Neural cell (in vitro differentiated cells): ENCODE measurements at regions not wholly inside any gene's neighbourhood (a gene's known extent, or its start where the extent isn't known, plus 50 kb on each side); places are given as distances from the start of the nearest gene placed in this dataset.

Experiments used
- H2AFZ ChIP-seq: fragments of 200-600, 300-800 bp; sonication (generic), shearing (Covaris generic); 2 replicates; pipeline ENCODE4 v1.6.0; 2014; ENCODE audit warnings: low read depth, mild to moderate bottlenecking, antibody characterized with exemption, low read length, moderate library complexity
- H3F3A ChIP-seq: fragments of 200-600 bp; shearing (Covaris generic); 2 replicates; pipeline ENCODE4 v1.6.1; 2016; ENCODE audit warnings: mild to moderate bottlenecking, moderate library complexity, mixed read lengths, antibody characterized with exemption, low read length; ENCODE audit not compliant: insufficient read depth, poor library complexity, severe bottlenecking
- H3K27ac ChIP-seq: fragments of 200-600, 300-800 bp; sonication (generic), shearing (Covaris generic); 2 replicates; pipeline ENCODE4 v1.5.1; 2014; ENCODE audit warnings: mild to moderate bottlenecking, low read length, moderate library complexity
- H3K27me3 ChIP-seq: fragments of 300-800, 200-600 bp; sonication (generic), shearing (Covaris generic); 2 replicates; pipeline ENCODE4 v1.6.0; 2014; ENCODE audit warnings: mild to moderate bottlenecking, low read depth, low read length, moderate library complexity; ENCODE audit not compliant: insufficient read depth
- H3K36me3 ChIP-seq: fragments of 300-800, 200-600 bp; sonication (generic), shearing (Covaris generic); 2 replicates; pipeline ENCODE4 v1.5.1; 2014; ENCODE audit warnings: mild to moderate bottlenecking, antibody characterized with exemption, low read length, moderate library complexity; ENCODE audit not compliant: insufficient read depth
- H3K4me2 ChIP-seq: fragments of 300-800, 200-600 bp; sonication (generic), shearing (Covaris generic); 2 replicates; pipeline ENCODE4 v1.6.0; 2014; ENCODE audit warnings: mild to moderate bottlenecking, low read length
- H3K4me3 ChIP-seq: fragments of 300-800, 200-600 bp; sonication (generic), shearing (Covaris generic); 2 replicates; pipeline ENCODE4 v1.5.1; 2014; ENCODE audit warnings: mild to moderate bottlenecking, low read length, moderate library complexity
- H3K79me2 ChIP-seq: fragments of 200-600 bp; shearing (Covaris generic); replicated peaks from 2 replicates; pipeline ENCODE4 v1.6.0; 2014; ENCODE audit warnings: mild to moderate bottlenecking, low read length, moderate library complexity; ENCODE audit not compliant: insufficient read depth
- H3K9ac ChIP-seq: fragments of 300-800, 200-600 bp; sonication (generic), shearing (Covaris generic); 2 replicates; pipeline ENCODE4 v1.6.1; 2016; ENCODE audit warnings: mild to moderate bottlenecking, low read length, mixed read lengths
- H3K9me2 ChIP-seq: fragments of 200-600 bp; shearing (Covaris generic); 2 replicates; pipeline ENCODE4 v1.6.1; 2016; ENCODE audit warnings: mild to moderate bottlenecking, low read length, mixed read lengths; ENCODE audit not compliant: insufficient read depth
- H3K9me3 ChIP-seq: fragments of 200-600, 300-800 bp; sonication (generic), shearing (Covaris generic); 2 replicates; pipeline ENCODE4 v1.6.1; 2016; ENCODE audit warnings: mild to moderate bottlenecking, mixed run types, low read length, moderate library complexity, mixed read lengths
- H4K20me1 ChIP-seq: fragments of 200-600 bp; shearing (Covaris generic); 2 replicates; pipeline ENCODE4 v1.6.1; 2016; ENCODE audit warnings: mild to moderate bottlenecking, mixed run types; ENCODE audit not compliant: insufficient read depth
- EP300 ChIP-seq: fragments of 450-650 bp; conservative IDR thresholded peaks from 2 replicates; pipeline ENCODE4 v1.6.1; 2014; ENCODE audit warnings: antibody characterized with exemption, mild to moderate bottlenecking, moderate library complexity; ENCODE audit not compliant: poor library complexity, severe bottlenecking
- EZH2 ChIP-seq: fragments of 200-600, 300-800 bp; shearing (Covaris generic), sonication (generic); IDR thresholded peaks from 2 replicates; pipeline ENCODE4 v1.6.1; 2014; ENCODE audit warnings: antibody characterized with exemption, low read length, borderline replicate concordance, mild to moderate bottlenecking; ENCODE audit not compliant: insufficient read depth, poor library complexity, severe bottlenecking
- MXI1 ChIP-seq: fragments of 450-650 bp; conservative IDR thresholded peaks from 2 replicates; pipeline ENCODE4 v1.6.1; 2014; ENCODE audit warnings: antibody characterized with exemption, mild to moderate bottlenecking; ENCODE audit not compliant: poor library complexity, severe bottlenecking
- POLR2AphosphoS5 ChIP-seq: IDR thresholded peaks from 2 replicates; pipeline ENCODE4 v1.6.1; 2012
- RAD21 ChIP-seq: fragments of 450-650 bp; conservative IDR thresholded peaks from 2 replicates; pipeline ENCODE4 v1.6.1; 2014; ENCODE audit warnings: antibody characterized with exemption, mild to moderate bottlenecking, moderate library complexity
- SMC3 ChIP-seq: fragments of 450-650 bp; conservative IDR thresholded peaks from 2 replicates; pipeline ENCODE4 v1.6.1; 2014; ENCODE audit warnings: antibody characterized with exemption, mild to moderate bottlenecking, moderate library complexity; ENCODE audit not compliant: poor library complexity
- TAF1 ChIP-seq: IDR thresholded peaks from 2 replicates; pipeline ENCODE4 v1.6.1; 2012; ENCODE audit warnings: low read depth
- TF ChIP-seq, protein P1 (sequence below): fragments of 450-650 bp; IDR thresholded peaks from 2 replicates; pipeline ENCODE4 v1.5.1; 2014; ENCODE audit warnings: antibody characterized with exemption, mild to moderate bottlenecking, moderate library complexity; ENCODE audit not compliant: poor library complexity, severe bottlenecking
- TF ChIP-seq, protein P2 (sequence below): IDR thresholded peaks from 2 replicates; pipeline ENCODE4 v1.6.1; 2012; ENCODE audit warnings: borderline replicate concordance

DNA sequence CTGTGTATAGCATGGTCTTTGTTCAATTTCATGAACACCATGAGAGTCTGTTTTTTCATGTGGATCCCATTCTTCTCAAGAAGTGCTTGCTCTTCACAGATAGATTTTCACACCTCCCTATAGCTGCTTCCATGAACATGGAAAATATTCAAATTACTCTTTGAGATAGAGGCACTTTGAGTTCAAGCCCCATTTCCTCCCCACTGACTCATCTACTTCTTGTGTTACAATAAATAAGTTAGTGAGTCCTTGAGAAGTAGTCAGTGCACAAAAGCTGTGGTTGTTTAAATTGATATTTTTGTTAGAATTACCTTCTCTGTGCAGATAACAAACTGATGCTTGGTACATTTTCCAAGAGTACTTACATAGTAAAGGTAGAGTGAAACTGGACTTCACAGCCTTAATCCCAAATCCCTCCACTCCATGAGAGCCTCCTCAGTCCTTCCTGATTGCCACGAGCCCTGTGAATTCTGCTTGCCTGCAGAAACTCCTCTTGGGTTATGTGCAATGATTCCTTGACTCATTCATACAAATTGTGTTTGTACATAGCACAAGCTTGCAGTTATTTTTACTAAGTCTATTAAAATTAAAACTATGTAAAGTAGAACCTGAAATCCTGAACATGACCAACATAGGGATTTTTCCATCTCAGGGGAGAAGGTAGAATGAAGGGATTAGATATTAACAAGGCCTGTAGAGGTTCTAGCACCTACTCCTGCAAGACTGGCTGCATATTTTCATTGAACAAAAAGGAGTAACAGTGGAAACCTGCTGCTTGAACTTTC is 496.2 kb downstream of the TNS3 start:
- Histone ChIP-seq H3K36me3 (no peaks in the 10 kb centered on the region), H3K9ac (no peak overlapping the region), H4K20me1 (no peaks in the 10 kb centered on the region), H3K27me3 (no peaks in the 10 kb centered on the region), H3K4me2 (no peak overlapping the region), H3K9me2 (no peaks in the 10 kb centered on the region), H3F3A (no peaks in the 10 kb centered on the region), H2AFZ (no peak overlapping the region), H3K9me3 (no peaks in the 10 kb centered on the region), H3K4me3 (no peak overlapping the region), H3K79me2 (no peaks in the 10 kb centered on the region), H3K27ac (no peak overlapping the region)
- TF ChIP-seq, protein P1, sequence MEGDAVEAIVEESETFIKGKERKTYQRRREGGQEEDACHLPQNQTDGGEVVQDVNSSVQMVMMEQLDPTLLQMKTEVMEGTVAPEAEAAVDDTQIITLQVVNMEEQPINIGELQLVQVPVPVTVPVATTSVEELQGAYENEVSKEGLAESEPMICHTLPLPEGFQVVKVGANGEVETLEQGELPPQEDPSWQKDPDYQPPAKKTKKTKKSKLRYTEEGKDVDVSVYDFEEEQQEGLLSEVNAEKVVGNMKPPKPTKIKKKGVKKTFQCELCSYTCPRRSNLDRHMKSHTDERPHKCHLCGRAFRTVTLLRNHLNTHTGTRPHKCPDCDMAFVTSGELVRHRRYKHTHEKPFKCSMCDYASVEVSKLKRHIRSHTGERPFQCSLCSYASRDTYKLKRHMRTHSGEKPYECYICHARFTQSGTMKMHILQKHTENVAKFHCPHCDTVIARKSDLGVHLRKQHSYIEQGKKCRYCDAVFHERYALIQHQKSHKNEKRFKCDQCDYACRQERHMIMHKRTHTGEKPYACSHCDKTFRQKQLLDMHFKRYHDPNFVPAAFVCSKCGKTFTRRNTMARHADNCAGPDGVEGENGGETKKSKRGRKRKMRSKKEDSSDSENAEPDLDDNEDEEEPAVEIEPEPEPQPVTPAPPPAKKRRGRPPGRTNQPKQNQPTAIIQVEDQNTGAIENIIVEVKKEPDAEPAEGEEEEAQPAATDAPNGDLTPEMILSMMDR = no peak
- TF ChIP-seq EZH2 = no peak
- TF ChIP-seq TAF1 = no peak
- no peak for TF ChIP-seq SMC3
- TF ChIP-seq, protein P2, sequence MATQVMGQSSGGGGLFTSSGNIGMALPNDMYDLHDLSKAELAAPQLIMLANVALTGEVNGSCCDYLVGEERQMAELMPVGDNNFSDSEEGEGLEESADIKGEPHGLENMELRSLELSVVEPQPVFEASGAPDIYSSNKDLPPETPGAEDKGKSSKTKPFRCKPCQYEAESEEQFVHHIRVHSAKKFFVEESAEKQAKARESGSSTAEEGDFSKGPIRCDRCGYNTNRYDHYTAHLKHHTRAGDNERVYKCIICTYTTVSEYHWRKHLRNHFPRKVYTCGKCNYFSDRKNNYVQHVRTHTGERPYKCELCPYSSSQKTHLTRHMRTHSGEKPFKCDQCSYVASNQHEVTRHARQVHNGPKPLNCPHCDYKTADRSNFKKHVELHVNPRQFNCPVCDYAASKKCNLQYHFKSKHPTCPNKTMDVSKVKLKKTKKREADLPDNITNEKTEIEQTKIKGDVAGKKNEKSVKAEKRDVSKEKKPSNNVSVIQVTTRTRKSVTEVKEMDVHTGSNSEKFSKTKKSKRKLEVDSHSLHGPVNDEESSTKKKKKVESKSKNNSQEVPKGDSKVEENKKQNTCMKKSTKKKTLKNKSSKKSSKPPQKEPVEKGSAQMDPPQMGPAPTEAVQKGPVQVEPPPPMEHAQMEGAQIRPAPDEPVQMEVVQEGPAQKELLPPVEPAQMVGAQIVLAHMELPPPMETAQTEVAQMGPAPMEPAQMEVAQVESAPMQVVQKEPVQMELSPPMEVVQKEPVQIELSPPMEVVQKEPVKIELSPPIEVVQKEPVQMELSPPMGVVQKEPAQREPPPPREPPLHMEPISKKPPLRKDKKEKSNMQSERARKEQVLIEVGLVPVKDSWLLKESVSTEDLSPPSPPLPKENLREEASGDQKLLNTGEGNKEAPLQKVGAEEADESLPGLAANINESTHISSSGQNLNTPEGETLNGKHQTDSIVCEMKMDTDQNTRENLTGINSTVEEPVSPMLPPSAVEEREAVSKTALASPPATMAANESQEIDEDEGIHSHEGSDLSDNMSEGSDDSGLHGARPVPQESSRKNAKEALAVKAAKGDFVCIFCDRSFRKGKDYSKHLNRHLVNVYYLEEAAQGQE = no peak
- no peak for TF ChIP-seq RAD21
- TF ChIP-seq MXI1 = no peak

DNA sequence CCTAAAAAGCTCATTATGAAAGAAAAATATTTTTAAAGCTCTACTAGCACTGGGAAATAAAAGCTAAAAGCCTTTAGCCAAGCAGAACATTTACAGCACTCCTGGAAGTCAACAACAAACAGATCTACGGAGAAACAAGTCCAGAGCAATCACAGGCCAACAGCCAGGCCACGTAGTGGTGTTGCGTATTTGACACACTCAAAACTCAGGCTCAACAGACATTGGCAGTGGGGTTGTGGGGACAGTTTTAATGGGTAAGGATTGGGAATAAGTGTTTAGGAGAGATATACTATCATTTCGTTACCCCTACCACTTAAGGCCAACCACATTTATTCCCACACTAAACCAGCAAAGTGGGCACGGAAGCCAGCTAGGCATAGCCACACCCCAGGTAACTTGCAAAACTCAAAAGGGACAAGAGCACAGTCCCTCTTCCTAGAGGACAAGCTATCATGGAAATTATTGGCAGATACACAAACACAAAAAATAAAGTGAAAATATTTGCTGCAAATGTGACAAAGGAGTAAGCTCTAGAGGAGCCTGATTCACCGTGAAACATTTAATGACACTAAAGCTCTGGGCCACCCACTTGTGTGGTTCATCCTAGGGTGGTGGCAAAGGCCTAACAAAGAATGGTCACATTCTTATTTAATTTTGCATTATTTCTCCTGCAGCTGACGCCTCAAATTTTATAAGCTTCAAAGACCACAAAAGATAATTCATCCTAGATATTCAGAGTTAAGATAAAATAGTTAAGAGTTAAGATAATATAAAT is 498.2 kb downstream of the TNS3 start:
- Histone ChIP-seq H3K9me3 (no peaks in the 10 kb centered on the region), H3K9me2 (no peaks in the 10 kb centered on the region), H4K20me1 (no peaks in the 10 kb centered on the region), H3K4me2 (no peak overlapping the region), H3K4me3 (no peak overlapping the region), H3F3A (no peaks in the 10 kb centered on the region), H3K79me2 (no peaks in the 10 kb centered on the region), H3K27me3 (no peaks in the 10 kb centered on the region), H2AFZ (no peak overlapping the region), H3K27ac (no peak overlapping the region), H3K9ac (no peak overlapping the region), H3K36me3 (no peaks in the 10 kb centered on the region)
- TF ChIP-seq EZH2 (no peak), MXI1 (no peak), TAF1 (no peak), SMC3 (no peak), EP300 (no peak), RAD21 (no peak), POLR2AphosphoS5 (no peak)
- TF ChIP-seq, protein P2 = no peak
- TF ChIP-seq, protein P1 = no peak
